ENCODE measurements at regions not wholly inside any gene's neighbourhood (a gene's known extent, or its start where the extent isn't known, plus 50 kb on each side); places are given as distances from the start of the nearest gene placed in this dataset.

DNA sequence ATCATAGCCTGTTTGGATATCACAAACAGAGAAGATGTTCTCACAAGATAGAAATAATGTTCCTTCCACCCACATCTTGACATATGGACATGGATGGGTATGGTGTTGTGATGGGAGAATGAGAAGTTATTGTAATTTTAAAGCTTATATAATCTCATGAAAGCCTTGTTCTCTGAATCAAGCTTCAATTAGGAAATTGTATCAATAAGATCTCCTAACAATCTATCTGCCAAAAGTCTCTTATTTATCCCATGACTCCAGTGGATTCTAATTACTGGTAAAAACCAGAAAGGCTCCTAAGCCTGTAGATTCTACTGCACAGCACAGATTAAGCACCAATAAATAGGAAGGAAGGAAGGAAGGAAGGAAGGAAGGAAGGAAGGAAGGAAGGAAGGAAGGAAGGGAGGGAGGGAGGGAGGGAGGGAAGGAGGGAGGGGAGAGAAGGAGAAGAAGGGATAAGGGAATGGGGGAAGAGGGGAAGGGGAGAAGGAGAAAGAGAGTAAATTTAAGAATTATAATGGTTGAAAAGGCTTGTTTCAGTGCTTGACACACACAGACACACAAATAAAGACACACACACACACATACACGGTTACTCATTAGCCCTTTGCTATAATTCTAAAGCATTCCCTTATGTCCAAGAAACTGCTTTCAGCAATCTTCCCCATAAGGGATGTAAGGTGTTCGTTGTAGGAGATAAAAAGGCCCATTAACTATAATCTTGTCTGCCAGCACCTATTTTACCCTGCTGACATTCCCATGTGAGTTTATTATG lies 258.0 kb upstream of the API5 start:
- TF ChIP-seq CTCF (IDR thresholded peaks at IDR 0.05 in 4 of 5, conservative IDR thresholded peaks at IDR 0.05 in 1 of 5) (no peak), POLR2A (IDR thresholded peaks at IDR 0.05) (no peak)
